CD4-positive, alpha-beta T cell (primary cell): ENCODE measurements at regions not wholly inside any gene's neighbourhood (a gene's known extent, or its start where the extent isn't known, plus 50 kb on each side); places are given as distances from the start of the nearest gene placed in this dataset.

Experiments used
- ATAC-seq: fragments of 200-7000 bp; cut with Tn5 transposase; one replicate; pipeline ENCODE4 v1.10.0; 2022; ENCODE audit warnings: mild to moderate bottlenecking; ENCODE audit not compliant: poor library complexity
- CTCF ChIA-PET: fragments of 350-600 bp; sonication (Branson Sonifier 250); formaldehyde crosslinking; loops from one replicate; lab custom pipeline; 2021; ENCODE audit warnings: antibody characterized with exemption, inconsistent platforms; lab: Charles Lee
- POLR2A ChIA-PET: fragments of 350-600 bp; sonication (Branson Sonifier 250); formaldehyde crosslinking; loops from one replicate; lab custom pipeline; 2021; ENCODE audit warnings: antibody characterized with exemption, inconsistent platforms; lab: Charles Lee
- DNase-seq, 14 experiments: peaks; one replicate each; pipeline ENCODE4 v3.0.0-alpha.2; 2013 to 2020; ENCODE audit warnings: mixed read lengths in 2 of 14
- H3K27ac ChIP-seq, 2 donors: one replicate each; pipeline versions ENCODE4 v1.5.1 to v1.7.0; 2013; ENCODE audit warnings: low read length in 2 of 2, low read depth in 1 of 2, mild to moderate bottlenecking in 1 of 2
- H3K27me3 ChIP-seq, 2 experiments: 1 replicate in 1 of 2; 2 replicates in 1 of 2; pipeline versions ENCODE4 v1.6.1 to v1.7.0; 2013; ENCODE audit warnings: low read length in 2 of 2, control low read depth in 1 of 2, mild to moderate bottlenecking in 1 of 2, moderate library complexity in 1 of 2; ENCODE audit not compliant: insufficient read depth in 2 of 2, control insufficient read depth in 1 of 2
- H3K36me3 ChIP-seq: one replicate; pipeline ENCODE4 v1.6.1; 2013; ENCODE audit warnings: low read length, control low read depth; ENCODE audit not compliant: insufficient read depth
- H3K4me1 ChIP-seq: one replicate; pipeline ENCODE4 v1.6.1; 2013; ENCODE audit warnings: low read length, control low read depth; ENCODE audit not compliant: insufficient read depth
- H3K4me3 ChIP-seq: one replicate; pipeline ENCODE4 v1.5.1; 2013; ENCODE audit warnings: mild to moderate bottlenecking, low read length, moderate library complexity
- H3K9me3 ChIP-seq, 2 experiments: 1 replicate in 1 of 2; 2 replicates in 1 of 2; pipeline versions ENCODE4 v1.6.1 to v1.7.0; 2013; ENCODE audit warnings: low read length in 2 of 2, mild to moderate bottlenecking in 2 of 2, control low read depth in 1 of 2, moderate library complexity in 1 of 2; ENCODE audit not compliant: control insufficient read depth in 1 of 2, insufficient read depth in 1 of 2
- H3K27ac Mint-ChIP-seq: one replicate; pipeline ENCODE4 v1.8.0; 2020; ENCODE audit warnings: mixed read lengths
- H3K27me3 Mint-ChIP-seq: one replicate; pipeline ENCODE4 v1.8.0; 2021; ENCODE audit warnings: mixed read lengths
- H3K36me3 Mint-ChIP-seq: one replicate; pipeline ENCODE4 v1.8.0; 2021; ENCODE audit warnings: low read depth, mixed read lengths
- H3K4me1 Mint-ChIP-seq: one replicate; pipeline ENCODE4 v1.8.0; 2021; ENCODE audit warnings: low read depth, mixed read lengths
- H3K4me3 Mint-ChIP-seq: one replicate; pipeline ENCODE4 v1.8.0; 2020; ENCODE audit warnings: mild to moderate bottlenecking, mixed read lengths
- H3K9me3 Mint-ChIP-seq: one replicate; pipeline ENCODE4 v1.8.0; 2020; ENCODE audit warnings: mixed read lengths
- CTCF ChIP-seq: fragments of 200-600 bp; IDR thresholded peaks from one replicate; pipeline ENCODE4 v1.8.0; 2022; ENCODE audit warnings: antibody characterized with exemption, mild to moderate bottlenecking
- intact Hi-C, 2 experiments: fragments of 100-400 bp; cut with DNase I in 1 of 2; cut with micrococcal nuclease in 1 of 2; formaldehyde crosslinking; loops; one replicate each; pipeline versions ENCODE4 v1.15.1 to v1.9.0; 2023 to 2025; cut with DNase I, micrococcal nuclease

- POLR2A ChIA-PET, result no interaction called here
Observed at GRCh38 chr5:89728750-89729149, 680.8 kb downstream of the CETN3 start.

GRCh38 chr5:89728134-89728533 is 681.4 kb downstream of the CETN3 start:
- Histone ChIP-seq H3K4me3 (no peak overlapping the region), H3K4me1 (no peaks in the 10 kb centered on the region), H3K27me3 (no peaks in the 10 kb centered on the region), H3K9me3 (no peaks in the 10 kb centered on the region), H3K36me3 (no peaks in the 10 kb centered on the region), H3K27ac (no peak overlapping the region)
- no peak for ATAC-seq
- no peak for DNase-seq
- POLR2A ChIA-PET, result no interaction called here
- H3K4me1 Mint-ChIP-seq, result no peaks in the 10 kb centered on the region
- no peaks in the 10 kb centered on the region for H3K27me3 Mint-ChIP-seq
- H3K27ac Mint-ChIP-seq, result no peak overlapping the region
- no peak overlapping the region for H3K4me3 Mint-ChIP-seq
- intact Hi-C loops, result no loop called here
- CTCF ChIA-PET, result no interaction called here
- no peak for TF ChIP-seq CTCF
- H3K36me3 Mint-ChIP-seq, result no peaks in the 10 kb centered on the region
- peaks cover 3% of the 10 kb centered on the region for H3K9me3 Mint-ChIP-seq

More at GRCh38 chr5:89728750-89729149, 680.8 kb downstream of the CETN3 start:
- ATAC-seq (no peak), DNase-seq (no peak)
- peaks cover 3% of the 10 kb centered on the region for H3K9me3 Mint-ChIP-seq
- no peaks in the 10 kb centered on the region for H3K27me3 ChIP-seq
- no peak overlapping the region for H3K27ac ChIP-seq
- no peak overlapping the region for H3K4me3 ChIP-seq
- no peaks in the 10 kb centered on the region for H3K36me3 Mint-ChIP-seq
- no peaks in the 10 kb centered on the region for H3K4me1 ChIP-seq
- H3K4me1 Mint-ChIP-seq, result no peaks in the 10 kb centered on the region
- H3K9me3 ChIP-seq, result no peaks in the 10 kb centered on the region
- CTCF ChIA-PET, result no interaction called here
- no peaks in the 10 kb centered on the region for H3K27me3 Mint-ChIP-seq
- no peak for TF ChIP-seq CTCF
- H3K36me3 ChIP-seq, result no peaks in the 10 kb centered on the region
- no peak overlapping the region for H3K27ac Mint-ChIP-seq
- intact Hi-C loops, result no loop called here
- H3K4me3 Mint-ChIP-seq, result no peak overlapping the region

GRCh38 chr5:89724379-89725095 is 685.0 kb downstream of the CETN3 start:
- H3K4me3 ChIP-seq, result no peak overlapping the region
- no peak overlapping the region for H3K27ac ChIP-seq
- Mint-ChIP-seq H3K4me3 (no peak overlapping the region), H3K27me3 (no peaks in the 10 kb centered on the region), H3K4me1 (no peaks in the 10 kb centered on the region), H3K27ac (no peak overlapping the region), H3K36me3 (no peaks in the 10 kb centered on the region), H3K9me3 (no peaks in the 10 kb centered on the region)
- ATAC-seq (no peak), DNase-seq (no peak)
- intact Hi-C loops, result no loop called here
- H3K4me1 ChIP-seq, result no peaks in the 10 kb centered on the region
- H3K27me3 ChIP-seq, result no peaks in the 10 kb centered on the region
- ChIA-PET CTCF (no interaction called here), POLR2A (no interaction called here)
- TF ChIP-seq CTCF, result no peak
- H3K36me3 ChIP-seq, result no peaks in the 10 kb centered on the region
- no peaks in the 10 kb centered on the region for H3K9me3 ChIP-seq
